Left ventricle myocardium inferior (tissue), 1 donor: ENCODE measurements at regions not wholly inside any gene's neighbourhood (a gene's known extent, or its start where the extent isn't known, plus 50 kb on each side); places are given as distances from the start of the nearest gene placed in this dataset.
"Not testable (repeated sequence)": the region's sequence is repeated elsewhere in the genome, so short reads cannot be mapped to it uniquely, and the experiment has no call there.

Experiments
- DNase-seq: peaks from one replicate; pipeline ENCODE4 v3.0.0-alpha.2; 2020
- H3K27ac ChIP-seq: fragments of 200-600 bp; replicated peaks from 2 replicates; pipeline ENCODE4 v1.8.0; 2021
- H3K27me3 ChIP-seq: fragments of 200-600 bp; 2 replicates; pipeline ENCODE4 v1.8.0; 2021; ENCODE audit warnings: low read depth
- H3K36me3 ChIP-seq: fragments of 200-600 bp; 2 replicates; pipeline ENCODE4 v1.8.0; 2021
- H3K4me1 ChIP-seq: fragments of 200-600 bp; 2 replicates; pipeline ENCODE4 v1.8.0; 2021
- H3K4me3 ChIP-seq: fragments of 200-600 bp; 2 replicates; pipeline ENCODE4 v1.8.0; 2021; ENCODE audit warnings: mild to moderate bottlenecking, moderate library complexity
- H3K9me3 ChIP-seq: fragments of 200-600 bp; replicated peaks from 2 replicates; pipeline ENCODE4 v1.8.0; 2021
- intact Hi-C: fragments of 100-400 bp; cut with micrococcal nuclease; formaldehyde crosslinking; loops from one replicate; pipeline ENCODE4 v1.11.0; 2022
- TF ChIP-seq, protein P1 (sequence below): fragments of 200-600 bp; IDR thresholded peaks from 2 replicates; pipeline ENCODE4 v1.8.0; 2021; ENCODE audit warnings: antibody characterized with exemption, mild to moderate bottlenecking, borderline replicate concordance
- donor health status: DM: no; HTN: yes; CAD: no; lungs with severe emphysema.

DNA sequence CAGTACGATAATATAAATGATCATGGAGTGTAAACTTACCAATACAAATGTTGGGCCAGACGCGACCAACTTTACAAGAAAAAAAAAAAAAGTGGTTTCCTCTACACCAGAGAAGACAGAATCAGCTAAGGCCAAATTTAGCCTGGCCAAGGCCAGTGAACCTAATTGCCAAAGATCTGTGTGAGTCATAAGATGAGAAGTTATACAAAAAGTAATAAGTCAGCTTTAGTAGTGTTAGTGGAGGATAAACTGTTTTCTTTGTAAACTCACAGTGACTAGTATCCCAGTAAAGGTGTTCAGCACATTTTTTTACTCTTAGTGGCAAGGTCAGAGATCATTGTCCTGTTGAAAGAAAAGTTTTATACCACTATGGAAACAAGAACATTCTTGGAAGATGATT is 531.4 kb upstream of the TECRL start:
- H3K4me1 ChIP-seq, result no peaks in the 10 kb centered on the region
- no peak overlapping the region for H3K27ac ChIP-seq
- intact Hi-C loops, result no loop called here
- no peak for DNase-seq
- TF ChIP-seq, protein P1, sequence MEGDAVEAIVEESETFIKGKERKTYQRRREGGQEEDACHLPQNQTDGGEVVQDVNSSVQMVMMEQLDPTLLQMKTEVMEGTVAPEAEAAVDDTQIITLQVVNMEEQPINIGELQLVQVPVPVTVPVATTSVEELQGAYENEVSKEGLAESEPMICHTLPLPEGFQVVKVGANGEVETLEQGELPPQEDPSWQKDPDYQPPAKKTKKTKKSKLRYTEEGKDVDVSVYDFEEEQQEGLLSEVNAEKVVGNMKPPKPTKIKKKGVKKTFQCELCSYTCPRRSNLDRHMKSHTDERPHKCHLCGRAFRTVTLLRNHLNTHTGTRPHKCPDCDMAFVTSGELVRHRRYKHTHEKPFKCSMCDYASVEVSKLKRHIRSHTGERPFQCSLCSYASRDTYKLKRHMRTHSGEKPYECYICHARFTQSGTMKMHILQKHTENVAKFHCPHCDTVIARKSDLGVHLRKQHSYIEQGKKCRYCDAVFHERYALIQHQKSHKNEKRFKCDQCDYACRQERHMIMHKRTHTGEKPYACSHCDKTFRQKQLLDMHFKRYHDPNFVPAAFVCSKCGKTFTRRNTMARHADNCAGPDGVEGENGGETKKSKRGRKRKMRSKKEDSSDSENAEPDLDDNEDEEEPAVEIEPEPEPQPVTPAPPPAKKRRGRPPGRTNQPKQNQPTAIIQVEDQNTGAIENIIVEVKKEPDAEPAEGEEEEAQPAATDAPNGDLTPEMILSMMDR, result no peak
- no peaks in the 10 kb centered on the region for H3K36me3 ChIP-seq
- H3K9me3 ChIP-seq, result peaks cover 10% of the 10 kb centered on the region
- H3K27me3 ChIP-seq, result no peaks in the 10 kb centered on the region
- no peak overlapping the region for H3K4me3 ChIP-seq

DNA sequence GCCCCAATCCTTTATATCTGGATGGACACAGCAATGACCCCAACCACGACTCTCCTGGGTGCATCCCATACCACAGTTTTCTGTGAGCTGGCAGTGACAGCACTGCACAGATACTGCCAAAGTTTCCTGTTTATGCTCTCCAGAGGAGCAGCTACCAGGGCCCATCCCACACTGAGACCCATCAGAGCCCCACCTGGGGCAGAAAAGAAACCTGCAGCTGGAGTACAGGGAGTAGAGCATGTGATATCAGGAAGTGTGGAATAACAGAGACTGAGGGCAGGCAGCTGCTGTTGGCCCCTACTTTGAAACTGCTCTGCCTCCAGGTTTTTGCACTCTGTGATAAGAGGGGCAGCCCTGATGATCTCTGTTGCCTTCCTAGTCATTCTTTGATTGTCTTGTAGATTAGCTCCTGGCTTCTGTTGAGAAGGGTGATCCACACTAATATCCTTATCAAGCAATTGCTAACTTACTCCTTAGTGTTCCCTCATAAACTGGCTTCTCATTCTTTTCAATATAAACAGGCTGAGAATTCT is 526.3 kb upstream of the TECRL start:
- Histone ChIP-seq H3K36me3 (no peaks in the 10 kb centered on the region), H3K9me3 (peaks cover 19% of the 10 kb centered on the region), H3K27me3 (no peaks in the 10 kb centered on the region), H3K27ac (no peak overlapping the region), H3K4me3 (no peak overlapping the region), H3K4me1 (no peaks in the 10 kb centered on the region)
- intact Hi-C loops, result no loop called here
- DNase-seq, result no peak
- TF ChIP-seq, protein P1, result no peak

DNA sequence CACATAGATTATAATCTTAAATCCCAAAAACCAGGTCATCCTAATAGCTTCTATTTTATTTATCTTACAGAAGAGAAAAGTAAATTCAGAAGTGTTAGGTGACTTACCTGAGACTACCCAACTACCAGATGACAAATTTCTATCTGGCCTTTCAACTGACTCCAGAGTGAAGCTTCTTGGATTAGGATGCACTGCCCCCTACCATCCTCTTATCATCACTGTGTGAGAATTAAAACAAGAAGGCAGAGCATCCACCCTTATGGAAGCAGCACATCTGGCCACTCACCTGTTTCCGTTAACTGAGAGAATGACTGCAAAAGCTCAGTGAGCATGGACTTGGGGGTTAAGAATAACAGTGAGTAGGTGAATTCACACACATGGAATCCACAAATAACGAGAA is 502.6 kb upstream of the TECRL start:
- intact Hi-C loops, result no loop called here
- H3K36me3 ChIP-seq, result no peaks in the 10 kb centered on the region
- H3K27me3 ChIP-seq, result no peaks in the 10 kb centered on the region
- no peak overlapping the region for H3K27ac ChIP-seq
- peaks cover 16% of the 10 kb centered on the region for H3K9me3 ChIP-seq
- DNase-seq, result no peak
- TF ChIP-seq, protein P1, result no peak
- H3K4me3 ChIP-seq, result no peak overlapping the region
- H3K4me1 ChIP-seq, result no peaks in the 10 kb centered on the region

DNA sequence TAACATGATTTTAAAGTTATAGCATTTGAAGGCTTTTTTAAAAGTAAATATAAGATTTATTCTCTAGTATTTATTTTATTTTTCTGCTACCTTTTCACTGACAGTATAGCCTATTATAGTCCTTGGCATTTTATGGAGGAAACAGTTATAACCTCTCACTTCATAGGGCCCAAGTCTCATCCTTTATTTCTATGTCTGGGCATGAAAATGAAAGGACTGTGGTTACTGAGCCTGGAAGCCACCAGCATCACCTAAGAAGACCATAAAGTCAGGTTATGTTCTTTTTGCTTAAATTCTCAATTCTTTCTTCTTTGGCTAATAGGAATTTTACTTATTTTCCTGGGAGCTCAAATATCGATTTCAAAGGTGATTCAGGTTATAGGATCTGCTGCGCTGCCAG is 494.7 kb upstream of the TECRL start:
- Histone ChIP-seq H3K27me3 (no peaks in the 10 kb centered on the region), H3K4me3 (no peak overlapping the region), H3K4me1 (no peaks in the 10 kb centered on the region), H3K27ac (no peak overlapping the region), H3K36me3 (no peaks in the 10 kb centered on the region), H3K9me3 (peaks cover 4% of the 10 kb centered on the region)
- intact Hi-C loops, result no loop called here
- no peak for DNase-seq
- TF ChIP-seq, protein P1, result no peak

DNA sequence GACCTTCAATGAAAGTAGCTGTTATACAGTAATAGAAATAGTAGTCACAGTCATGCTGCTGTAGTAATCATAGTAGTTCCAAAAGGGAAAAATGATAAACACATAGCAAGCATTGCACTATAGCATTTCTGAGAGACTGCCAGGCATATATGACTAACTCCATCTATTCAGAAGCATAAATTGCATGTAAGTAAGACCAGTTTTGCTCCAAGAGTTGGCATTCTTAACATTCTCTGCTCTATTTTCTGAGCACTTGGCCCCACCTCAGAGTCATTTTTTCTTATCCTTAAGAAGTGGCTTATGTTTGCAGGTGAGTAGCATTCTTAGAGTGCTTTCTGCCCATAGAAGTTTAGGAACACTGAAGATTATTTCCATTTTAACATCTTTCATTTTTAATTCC is 490.3 kb upstream of the TECRL start:
- intact Hi-C loops, result no loop called here
- no peaks in the 10 kb centered on the region for H3K4me1 ChIP-seq
- no peak overlapping the region for H3K27ac ChIP-seq
- TF ChIP-seq, protein P1, result no peak
- no peak overlapping the region for H3K4me3 ChIP-seq
- DNase-seq, result no peak
- H3K36me3 ChIP-seq, result no peaks in the 10 kb centered on the region
- no peaks in the 10 kb centered on the region for H3K27me3 ChIP-seq
- H3K9me3 ChIP-seq, result no peaks in the 10 kb centered on the region

DNA sequence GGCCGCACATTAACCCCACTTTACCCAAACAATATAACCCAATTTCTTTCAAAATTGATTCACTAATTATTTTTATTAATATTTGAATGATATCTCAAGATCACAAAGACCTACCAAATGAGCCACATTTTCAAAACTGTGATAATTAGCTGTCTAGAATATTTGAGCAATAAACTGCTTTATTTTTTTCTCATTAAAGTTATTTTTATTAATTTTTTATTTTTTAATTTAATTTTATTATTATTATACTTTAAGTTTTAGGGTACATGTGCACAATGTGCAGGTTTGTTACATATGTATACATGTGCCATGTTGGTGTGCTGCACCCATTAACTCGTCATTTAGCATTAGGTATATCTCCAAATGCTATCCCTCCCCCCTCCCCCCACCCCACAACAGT is 489.8 kb upstream of the TECRL start:
- H3K36me3 ChIP-seq, H3K4me3 ChIP-seq, intact Hi-C loops, H3K4me1 ChIP-seq, H3K9me3 ChIP-seq, H3K27ac ChIP-seq, DNase-seq, H3K27me3 ChIP-seq: not testable (repeated sequence)
